ENCODE measurements at regions not wholly inside any gene's neighbourhood (a gene's known extent, or its start where the extent isn't known, plus 50 kb on each side); places are given as distances from the start of the nearest gene placed in this dataset.

DNA sequence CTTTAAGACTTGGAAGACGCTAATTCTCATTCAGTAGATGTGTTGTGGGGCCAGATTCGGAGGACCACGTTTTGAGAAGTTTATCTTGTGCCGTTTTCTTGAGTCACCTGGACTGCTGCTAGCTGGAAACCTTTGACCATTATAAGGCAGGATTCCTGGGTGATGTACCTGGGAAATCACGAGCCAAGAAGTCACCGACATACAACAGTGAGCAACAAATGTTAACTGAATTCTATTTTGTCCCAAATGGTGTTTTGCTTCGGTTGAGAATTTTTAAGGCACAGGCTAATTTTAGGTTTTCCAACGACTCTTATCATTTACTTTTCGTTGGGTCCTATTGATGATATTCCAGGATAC lies 93.4 kb upstream of the BTN3A2 start:
- H3K4me2 ChIP-seq (ENCODE audit: insufficient read depth, low read length), result peak overlapping the region; percentile 64
- peaks cover 45% of the 10 kb centered on the region for H3K79me2 ChIP-seq (ENCODE audit: insufficient read depth, low read length)
- ATAC-seq (ENCODE audit: insufficient read depth, low read depth) (peak; percentile 0; the same call in 2 of the 3 replicates), DNase-seq (no peak)
- H3K36me3 ChIP-seq (ENCODE audit: insufficient read depth, low read length), result peaks cover 4% of the 10 kb centered on the region; the same call in 1 of the 2 replicates
- H3K27me3 ChIP-seq (ENCODE audit: insufficient read depth, low read length, poor library complexity), result no peaks in the 10 kb centered on the region
- peak overlapping the region; percentile 99 for H3K27ac ChIP-seq (ENCODE audit: low read length)
- no peak overlapping the region for H2AFZ ChIP-seq (ENCODE audit: low read depth, low read length)
- H3K9me3 ChIP-seq (ENCODE audit: insufficient read depth, low read length, severe bottlenecking), result no peaks in the 10 kb centered on the region
- peaks cover 4% of the 10 kb centered on the region for H4K20me1 ChIP-seq (ENCODE audit: insufficient read depth, low read length)
- peaks cover 42% of the 10 kb centered on the region for H3K4me1 ChIP-seq (ENCODE audit: insufficient read depth, low read length)
- TF ChIP-seq, protein P1, sequence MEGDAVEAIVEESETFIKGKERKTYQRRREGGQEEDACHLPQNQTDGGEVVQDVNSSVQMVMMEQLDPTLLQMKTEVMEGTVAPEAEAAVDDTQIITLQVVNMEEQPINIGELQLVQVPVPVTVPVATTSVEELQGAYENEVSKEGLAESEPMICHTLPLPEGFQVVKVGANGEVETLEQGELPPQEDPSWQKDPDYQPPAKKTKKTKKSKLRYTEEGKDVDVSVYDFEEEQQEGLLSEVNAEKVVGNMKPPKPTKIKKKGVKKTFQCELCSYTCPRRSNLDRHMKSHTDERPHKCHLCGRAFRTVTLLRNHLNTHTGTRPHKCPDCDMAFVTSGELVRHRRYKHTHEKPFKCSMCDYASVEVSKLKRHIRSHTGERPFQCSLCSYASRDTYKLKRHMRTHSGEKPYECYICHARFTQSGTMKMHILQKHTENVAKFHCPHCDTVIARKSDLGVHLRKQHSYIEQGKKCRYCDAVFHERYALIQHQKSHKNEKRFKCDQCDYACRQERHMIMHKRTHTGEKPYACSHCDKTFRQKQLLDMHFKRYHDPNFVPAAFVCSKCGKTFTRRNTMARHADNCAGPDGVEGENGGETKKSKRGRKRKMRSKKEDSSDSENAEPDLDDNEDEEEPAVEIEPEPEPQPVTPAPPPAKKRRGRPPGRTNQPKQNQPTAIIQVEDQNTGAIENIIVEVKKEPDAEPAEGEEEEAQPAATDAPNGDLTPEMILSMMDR (IDR thresholded peaks at IDR 0.05; ENCODE audit: borderline replicate concordance, extremely low read depth, low read length, poor library complexity, severe bottlenecking), result no peak
- no peak for TF ChIP-seq EZH2 (IDR thresholded peaks at IDR 0.05; ENCODE audit: borderline replicate concordance, low read depth, low read length, severe bottlenecking)
- H3K9ac ChIP-seq (ENCODE audit: low read depth, low read length), result peak overlapping the region; percentile 99
- peak overlapping the region; percentile 79 to 83 for H3K4me3 ChIP-seq (ENCODE audit: low read depth in 1 of 2, low read length in 2 of 2)

DNA sequence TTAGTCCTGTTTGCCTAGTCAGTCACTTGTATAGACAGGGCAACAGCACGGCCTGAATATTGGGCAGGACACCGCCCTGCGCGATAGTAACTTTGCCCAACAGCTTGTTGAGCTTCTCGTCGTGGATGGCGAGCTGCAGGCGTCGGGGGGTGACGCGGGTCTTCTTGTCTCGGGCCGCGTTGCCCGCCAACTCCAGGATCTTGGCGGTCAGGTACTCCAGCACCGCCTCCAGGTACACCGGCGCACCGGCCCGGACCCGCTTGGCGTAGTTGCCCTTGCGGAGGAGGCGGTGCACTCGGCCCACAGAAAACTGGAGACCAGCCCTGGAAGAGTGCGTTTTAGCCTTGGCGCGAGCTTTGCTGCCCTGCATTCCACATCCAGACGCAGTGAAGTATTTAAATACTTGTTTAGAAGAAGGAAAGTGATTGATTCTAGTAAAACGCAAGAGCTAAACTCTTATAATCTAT lies 92.8 kb upstream of the BTN3A2 start:
- TF ChIP-seq EZH2 (IDR thresholded peaks at IDR 0.05; ENCODE audit: borderline replicate concordance, low read depth, low read length, severe bottlenecking), result no peak
- TF ChIP-seq, protein P1 (IDR thresholded peaks at IDR 0.05; ENCODE audit: borderline replicate concordance, extremely low read depth, low read length, poor library complexity, severe bottlenecking), result no peak
- Histone ChIP-seq H3K27ac (ENCODE audit: low read length) (peak overlapping the region; percentile 99), H3K36me3 (ENCODE audit: insufficient read depth, low read length) (peaks cover 4% of the 10 kb centered on the region; the same call in 1 of the 2 replicates), H3K4me1 (ENCODE audit: insufficient read depth, low read length) (peaks cover 46% of the 10 kb centered on the region), H4K20me1 (ENCODE audit: insufficient read depth, low read length) (peaks cover 4% of the 10 kb centered on the region), H3K9me3 (ENCODE audit: insufficient read depth, low read length, severe bottlenecking) (no peaks in the 10 kb centered on the region), H3K9ac (ENCODE audit: low read depth, low read length) (peak overlapping the region; percentile 99), H3K4me2 (ENCODE audit: insufficient read depth, low read length) (peak overlapping the region; percentile 64), H3K27me3 (ENCODE audit: insufficient read depth, low read length, poor library complexity) (no peaks in the 10 kb centered on the region), H3K4me3 (ENCODE audit: low read depth in 1 of 2, low read length in 2 of 2) (peak overlapping the region; percentile 79 to 83), H2AFZ (ENCODE audit: low read depth, low read length) (no peak overlapping the region), H3K79me2 (ENCODE audit: insufficient read depth, low read length) (peaks cover 45% of the 10 kb centered on the region)
- peak; percentile 3; the same call in 1 of the 3 replicates for ATAC-seq (ENCODE audit: insufficient read depth, low read depth)
- DNase-seq, result peak; percentile 68

DNA sequence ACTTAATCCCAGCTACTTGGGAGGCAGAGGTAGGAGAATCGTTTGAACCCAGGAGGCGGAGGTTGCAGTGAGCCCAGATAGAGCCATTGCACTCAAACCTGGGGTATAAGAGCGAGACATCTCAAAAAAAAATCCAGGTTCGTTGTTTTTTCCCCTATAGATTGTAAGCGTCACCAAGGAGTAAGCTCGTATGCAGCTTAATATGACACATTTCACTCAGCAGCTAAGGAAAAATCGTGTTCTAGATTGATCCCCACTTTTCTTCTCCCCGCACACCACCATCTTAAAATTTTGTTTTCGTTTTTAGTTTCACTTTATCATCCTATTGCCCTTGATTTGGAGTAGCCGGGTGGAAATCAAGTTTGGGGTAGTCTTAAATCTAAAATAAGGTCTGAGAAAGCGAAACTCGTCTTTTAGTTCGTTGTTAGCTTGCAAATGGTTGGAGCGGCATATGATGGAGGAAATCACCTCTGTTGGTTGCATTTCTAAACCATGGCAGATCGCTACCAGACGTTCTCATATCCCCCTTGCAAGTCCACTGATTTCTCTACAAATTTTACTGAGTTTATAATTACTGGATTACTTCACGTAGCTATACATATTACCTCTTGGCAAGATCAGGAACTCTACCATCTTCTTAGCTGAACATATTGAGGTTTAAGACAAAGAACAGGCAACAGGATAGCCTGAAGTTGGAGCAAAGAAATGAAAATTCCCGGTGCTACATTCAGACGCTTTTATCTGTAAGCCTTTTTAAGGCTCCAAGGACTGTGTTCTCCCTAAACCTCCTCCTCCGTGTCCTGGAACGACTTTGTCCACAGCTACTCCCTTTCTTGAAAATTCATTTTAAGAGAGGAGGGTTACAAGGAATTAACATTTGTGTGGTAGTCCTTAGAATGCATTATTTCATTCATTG lies 91.1 kb upstream of the BTN3A2 start:
- TF ChIP-seq EZH2 (IDR thresholded peaks at IDR 0.05; ENCODE audit: borderline replicate concordance, low read depth, low read length, severe bottlenecking), result no peak
- TF ChIP-seq, protein P1 (IDR thresholded peaks at IDR 0.05; ENCODE audit: borderline replicate concordance, extremely low read depth, low read length, poor library complexity, severe bottlenecking), result no peak
- peak overlapping the region; percentile 64 for H3K4me2 ChIP-seq (ENCODE audit: insufficient read depth, low read length)
- DNase-seq (peak; percentile 51), ATAC-seq (ENCODE audit: insufficient read depth, low read depth) (no peak)
- peaks cover 45% of the 10 kb centered on the region for H3K4me1 ChIP-seq (ENCODE audit: insufficient read depth, low read length)
- peaks cover 4% of the 10 kb centered on the region; the same call in 1 of the 2 replicates for H3K36me3 ChIP-seq (ENCODE audit: insufficient read depth, low read length)
- no peaks in the 10 kb centered on the region for H3K9me3 ChIP-seq (ENCODE audit: insufficient read depth, low read length, severe bottlenecking)
- H3K27me3 ChIP-seq (ENCODE audit: insufficient read depth, low read length, poor library complexity), result no peaks in the 10 kb centered on the region
- peaks cover 45% of the 10 kb centered on the region for H3K79me2 ChIP-seq (ENCODE audit: insufficient read depth, low read length)
- peak overlapping the region; percentile 96 for H3K9ac ChIP-seq (ENCODE audit: low read depth, low read length)
- H3K27ac ChIP-seq (ENCODE audit: low read length), result peak overlapping the region; percentile 99
- H4K20me1 ChIP-seq (ENCODE audit: insufficient read depth, low read length), result peaks cover 4% of the 10 kb centered on the region
- H3K4me3 ChIP-seq (ENCODE audit: low read depth in 1 of 2, low read length in 2 of 2), result peak overlapping the region; percentile 54 to 74
- H2AFZ ChIP-seq (ENCODE audit: low read depth, low read length), result peak overlapping the region; percentile 34
